ENCODE measurements at regions not wholly inside any gene's neighbourhood (a gene's known extent, or its start where the extent isn't known, plus 50 kb on each side); places are given as distances from the start of the nearest gene placed in this dataset.

GRCh38 chr9:30944225-30944569 lies 1440.2 kb upstream of the ACO1 start:
- H3K9me2 ChIP-seq (ENCODE audit: low read depth, low read length) = no peaks in the 10 kb centered on the region
- no peak overlapping the region for H2AFZ ChIP-seq (ENCODE audit: low read length)
- H4K20me1 ChIP-seq (ENCODE audit: insufficient read depth, low read length) = no peaks in the 10 kb centered on the region
- H3K9me3 ChIP-seq (ENCODE audit: low read length) = no peaks in the 10 kb centered on the region
- H3K79me2 ChIP-seq (ENCODE audit: insufficient read depth, low read length) = no peaks in the 10 kb centered on the region
- no peaks in the 10 kb centered on the region for H3K27me3 ChIP-seq (ENCODE audit: insufficient read depth, low read length)
- TF ChIP-seq, protein P1, sequence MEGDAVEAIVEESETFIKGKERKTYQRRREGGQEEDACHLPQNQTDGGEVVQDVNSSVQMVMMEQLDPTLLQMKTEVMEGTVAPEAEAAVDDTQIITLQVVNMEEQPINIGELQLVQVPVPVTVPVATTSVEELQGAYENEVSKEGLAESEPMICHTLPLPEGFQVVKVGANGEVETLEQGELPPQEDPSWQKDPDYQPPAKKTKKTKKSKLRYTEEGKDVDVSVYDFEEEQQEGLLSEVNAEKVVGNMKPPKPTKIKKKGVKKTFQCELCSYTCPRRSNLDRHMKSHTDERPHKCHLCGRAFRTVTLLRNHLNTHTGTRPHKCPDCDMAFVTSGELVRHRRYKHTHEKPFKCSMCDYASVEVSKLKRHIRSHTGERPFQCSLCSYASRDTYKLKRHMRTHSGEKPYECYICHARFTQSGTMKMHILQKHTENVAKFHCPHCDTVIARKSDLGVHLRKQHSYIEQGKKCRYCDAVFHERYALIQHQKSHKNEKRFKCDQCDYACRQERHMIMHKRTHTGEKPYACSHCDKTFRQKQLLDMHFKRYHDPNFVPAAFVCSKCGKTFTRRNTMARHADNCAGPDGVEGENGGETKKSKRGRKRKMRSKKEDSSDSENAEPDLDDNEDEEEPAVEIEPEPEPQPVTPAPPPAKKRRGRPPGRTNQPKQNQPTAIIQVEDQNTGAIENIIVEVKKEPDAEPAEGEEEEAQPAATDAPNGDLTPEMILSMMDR (IDR thresholded peaks at IDR 0.05; ENCODE audit: low read length) = no peak
- TF ChIP-seq EZH2 (IDR thresholded peaks at IDR 0.05; ENCODE audit: borderline replicate concordance, low read length) = no peak
- no peak overlapping the region for H3K4me2 ChIP-seq (ENCODE audit: low read length)
- no peaks in the 10 kb centered on the region for H3F3A ChIP-seq (ENCODE audit: insufficient read depth, low read length)
- H3K9ac ChIP-seq (ENCODE audit: low read length) = no peak overlapping the region
- H3K27ac ChIP-seq (ENCODE audit: low read depth, low read length, poor library complexity, severe bottlenecking) = no peak overlapping the region
- no peaks in the 10 kb centered on the region for H3K36me3 ChIP-seq (ENCODE audit: insufficient read depth, low read length)
- no peaks in the 10 kb centered on the region for H3K4me1 ChIP-seq (ENCODE audit: insufficient read depth, low read length, severe bottlenecking)
- no peak overlapping the region for H3K4me3 ChIP-seq (ENCODE audit: low read depth, low read length, poor library complexity, severe bottlenecking)

DNA sequence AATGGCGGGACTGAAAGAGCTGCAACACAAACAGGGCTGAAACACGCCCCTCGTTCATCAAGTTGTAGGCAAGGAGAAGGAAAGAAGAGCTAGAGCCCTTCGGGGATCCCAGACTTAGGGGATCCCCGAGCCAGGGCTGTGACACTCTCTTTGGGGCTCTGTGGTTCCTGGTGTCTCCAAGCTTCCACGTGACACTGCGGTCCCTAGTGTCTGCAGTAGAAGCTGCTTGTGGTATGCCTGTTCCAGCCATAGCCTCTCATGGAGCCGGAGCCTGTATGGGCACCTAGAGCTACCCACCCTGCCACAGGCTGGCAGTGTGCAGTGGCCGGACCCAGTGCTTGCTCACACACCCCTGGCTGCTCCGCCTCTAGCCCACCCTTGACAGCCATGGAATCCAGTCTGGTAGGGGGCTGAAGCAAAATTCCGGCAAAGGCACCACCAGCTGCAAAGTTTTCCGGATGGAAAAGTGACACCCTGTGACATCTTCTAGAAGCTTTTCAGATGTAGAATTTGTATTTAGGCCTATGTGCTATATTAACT lies 1439.6 kb upstream of the ACO1 start:
- H3K27me3 ChIP-seq (ENCODE audit: insufficient read depth, low read length) = no peaks in the 10 kb centered on the region
- H3K4me2 ChIP-seq (ENCODE audit: low read length) = no peak overlapping the region
- no peaks in the 10 kb centered on the region for H3F3A ChIP-seq (ENCODE audit: insufficient read depth, low read length)
- H3K9me2 ChIP-seq (ENCODE audit: low read depth, low read length) = no peaks in the 10 kb centered on the region
- H3K79me2 ChIP-seq (ENCODE audit: insufficient read depth, low read length) = no peaks in the 10 kb centered on the region
- no peak overlapping the region for H2AFZ ChIP-seq (ENCODE audit: low read length)
- H3K36me3 ChIP-seq (ENCODE audit: insufficient read depth, low read length) = no peaks in the 10 kb centered on the region
- H4K20me1 ChIP-seq (ENCODE audit: insufficient read depth, low read length) = no peaks in the 10 kb centered on the region
- H3K4me3 ChIP-seq (ENCODE audit: low read depth, low read length, poor library complexity, severe bottlenecking) = no peak overlapping the region
- TF ChIP-seq, protein P1 (IDR thresholded peaks at IDR 0.05; ENCODE audit: low read length) = no peak
- TF ChIP-seq EZH2 (IDR thresholded peaks at IDR 0.05; ENCODE audit: borderline replicate concordance, low read length) = no peak
- no peaks in the 10 kb centered on the region for H3K9me3 ChIP-seq (ENCODE audit: low read length)
- no peaks in the 10 kb centered on the region for H3K4me1 ChIP-seq (ENCODE audit: insufficient read depth, low read length, severe bottlenecking)
- H3K27ac ChIP-seq (ENCODE audit: low read depth, low read length, poor library complexity, severe bottlenecking) = no peak overlapping the region
- H3K9ac ChIP-seq (ENCODE audit: low read length) = no peak overlapping the region

DNA sequence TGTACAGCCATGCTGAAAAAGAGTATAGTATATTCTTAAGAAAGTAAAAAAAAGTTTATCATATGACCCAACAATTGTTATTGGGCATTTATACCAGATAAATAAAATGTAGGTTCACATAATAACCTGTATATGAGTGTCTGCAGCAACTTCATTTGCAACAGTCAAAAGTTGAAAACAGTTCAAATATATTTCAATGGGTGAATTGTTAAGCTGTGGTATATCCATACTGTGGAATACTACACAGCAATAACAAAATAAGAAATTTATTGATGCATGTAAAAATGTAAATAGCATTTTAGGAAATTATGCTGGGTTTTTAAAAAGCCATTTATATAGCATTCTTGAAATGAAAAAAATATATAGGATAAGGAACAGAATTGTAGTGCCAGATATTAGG lies 1420.1 kb upstream of the ACO1 start:
- Histone ChIP-seq H3K9ac (ENCODE audit: low read length) (no peak overlapping the region), H3K4me3 (ENCODE audit: low read depth, low read length, poor library complexity, severe bottlenecking) (no peak overlapping the region), H3K79me2 (ENCODE audit: insufficient read depth, low read length) (no peaks in the 10 kb centered on the region), H3K9me2 (ENCODE audit: low read depth, low read length) (no peaks in the 10 kb centered on the region), H2AFZ (ENCODE audit: low read length) (no peak overlapping the region), H3K4me2 (ENCODE audit: low read length) (no peak overlapping the region), H3K27ac (ENCODE audit: low read depth, low read length, poor library complexity, severe bottlenecking) (no peak overlapping the region), H4K20me1 (ENCODE audit: insufficient read depth, low read length) (no peaks in the 10 kb centered on the region), H3K4me1 (ENCODE audit: insufficient read depth, low read length, severe bottlenecking) (no peaks in the 10 kb centered on the region), H3K36me3 (ENCODE audit: insufficient read depth, low read length) (no peaks in the 10 kb centered on the region), H3K9me3 (ENCODE audit: low read length) (no peaks in the 10 kb centered on the region), H3K27me3 (ENCODE audit: insufficient read depth, low read length) (no peaks in the 10 kb centered on the region), H3F3A (ENCODE audit: insufficient read depth, low read length) (no peaks in the 10 kb centered on the region)
- TF ChIP-seq, protein P1 (IDR thresholded peaks at IDR 0.05; ENCODE audit: low read length) = no peak
- TF ChIP-seq EZH2 (IDR thresholded peaks at IDR 0.05; ENCODE audit: borderline replicate concordance, low read length) = no peak
